K562 (cell line): ENCODE measurements at regions not wholly inside any gene's neighbourhood (a gene's known extent, or its start where the extent isn't known, plus 50 kb on each side); places are given as distances from the start of the nearest gene placed in this dataset.

Experiments
- ATAC-seq: fragments of 200-7000 bp; cut with Tn5 transposase; 3 replicates; pipeline ENCODE4 v1.9.1; 2020; ENCODE audit warnings: moderate library complexity
- BruUV-seq: library from RNA; stranded (reverse); fragments of 400-500 nt; replicated peaks from 2 replicates; lab custom pipeline; 2021; lab: Mats Ljungman, UMichigan
- CTCF ChIA-PET: fragments of 300-600 bp; formaldehyde crosslinking; extraction: SDS; loops from one replicate; lab custom pipeline; 2021; ENCODE audit warnings: low intra/inter-chr PET ratio; lab: Yijun Ruan, JAX
- POLR2A ChIA-PET: fragments of 300-600, 350-650 bp; sonication (Branson Sonifier 250); formaldehyde crosslinking; extraction: SDS; loops from one replicate; lab custom pipeline; 2021; ENCODE audit warnings: antibody characterized with exemption, inconsistent platforms; lab: Yijun Ruan, JAX
- DNase-seq, 4 experiments: peaks; one replicate each; pipeline versions ENCODE4 v3.0.0 to v3.0.0-alpha.2; 2011 to 2018; ENCODE audit warnings: low spot score in 3 of 4, mixed read lengths in 3 of 4; ENCODE audit errors: extremely low read depth in 1 of 4
- FAIRE-seq: peaks from 2 replicates; lab custom pipeline; 2011; peaks lifted over from hg19 to GRCh38; lab: Jason Lieb, UNC
- H2AFZ ChIP-seq: 2 replicates; pipeline ENCODE4 v1.6.0; 2011; ENCODE audit warnings: low read depth, low read length, control low read depth, inconsistent platforms
- H3K27ac ChIP-seq: fragments of 200-600 bp; 3 replicates; pipeline ENCODE4 v1.8.0; 2011; ENCODE audit warnings: low read depth, mild to moderate bottlenecking, control low read depth, inconsistent platforms, low read length, moderate library complexity, mixed read lengths; ENCODE audit errors: extremely low read depth
- H3K27me3 ChIP-seq, 2 experiments: fragments of 300-600 bp in 1 of 2; 2 replicates in 1 of 2; 3 replicates in 1 of 2; pipeline versions ENCODE4 v1.6.0 to v1.8.0; 2011; ENCODE audit warnings: inconsistent platforms in 2 of 2, low read length in 2 of 2, mild to moderate bottlenecking in 1 of 2, mixed read lengths in 1 of 2, moderate library complexity in 1 of 2; ENCODE audit not compliant: control insufficient read depth in 2 of 2, insufficient read depth in 2 of 2
- H3K36me3 ChIP-seq: fragments of 300-600 bp; 3 replicates; pipeline ENCODE4 v1.8.0; 2011; ENCODE audit warnings: mild to moderate bottlenecking, low read length, inconsistent platforms; ENCODE audit not compliant: control insufficient read depth, insufficient read depth
- H3K4me1 ChIP-seq, 2 experiments: fragments of 200-600 bp in 1 of 2; replicated peaks in 1 of 2; 2 replicates in 1 of 2; 3 replicates in 1 of 2; pipeline versions ENCODE4 v1.5.1 to v1.8.0; 2011; ENCODE audit warnings: inconsistent platforms in 2 of 2, low read length in 2 of 2, mild to moderate bottlenecking in 1 of 2, mixed read lengths in 1 of 2, moderate library complexity in 1 of 2; ENCODE audit not compliant: control insufficient read depth in 2 of 2, insufficient read depth in 2 of 2
- H3K4me2 ChIP-seq: 2 replicates; pipeline ENCODE4 v1.6.1; 2011; ENCODE audit warnings: low read length, control low read depth, inconsistent platforms, mixed read lengths; ENCODE audit not compliant: insufficient read depth
- H3K4me3 ChIP-seq: fragments of 200-600 bp; sonication (generic), shearing (Covaris generic); 2 replicates; pipeline ENCODE4 v1.5.1; 2016; ENCODE audit warnings: control low read depth, inconsistent platforms
- H3K79me2 ChIP-seq: fragments of 200-600 bp; 3 replicates; pipeline ENCODE4 v1.8.0; 2011; ENCODE audit warnings: low read length, inconsistent platforms; ENCODE audit not compliant: control insufficient read depth, insufficient read depth
- H3K9ac ChIP-seq, 2 experiments: 2 replicates each; pipeline versions ENCODE4 v1.6.0 to v1.6.1; 2011; ENCODE audit warnings: low read depth in 2 of 2, low read length in 2 of 2, control low read depth in 1 of 2, inconsistent platforms in 1 of 2, mild to moderate bottlenecking in 1 of 2, mixed read lengths in 1 of 2; ENCODE audit not compliant: insufficient read depth in 1 of 2
- H3K9me1 ChIP-seq: one replicate; pipeline ENCODE4 v1.6.0; 2011; ENCODE audit warnings: inconsistent platforms, mild to moderate bottlenecking, low read length, moderate library complexity; ENCODE audit not compliant: control insufficient read depth, insufficient read depth
- H3K9me3 ChIP-seq: replicated peaks from 2 replicates; pipeline ENCODE4 v1.5.1; 2011; ENCODE audit warnings: low read depth, low read length, inconsistent platforms; ENCODE audit not compliant: control insufficient read depth, insufficient read depth
- H4K20me1 ChIP-seq: replicated peaks from 2 replicates; pipeline ENCODE4 v1.6.1; 2011; ENCODE audit warnings: low read length, inconsistent platforms, mixed read lengths; ENCODE audit not compliant: control insufficient read depth, insufficient read depth
- ATF7 ChIP-seq: fragments of 450-650 bp; IDR thresholded peaks from 2 replicates; pipeline ENCODE4 v1.7.1; 2014; ENCODE audit warnings: mild to moderate bottlenecking, moderate library complexity
- CBX5 ChIP-seq: IDR thresholded peaks from 2 replicates; pipeline ENCODE4 v1.6.1; 2014; ENCODE audit warnings: low read depth, borderline replicate concordance
- CREB3 ChIP-seq: fragments of 450-650 bp; conservative IDR thresholded peaks from 2 replicates; pipeline ENCODE4 v1.6.1; 2016; ENCODE audit warnings: missing genetic modification characterization, low read depth, mild to moderate bottlenecking, missing compliant biosample characterization, moderate library complexity
- EGR1 ChIP-seq: fragments of 450-650 bp; conservative IDR thresholded peaks from 2 replicates; pipeline ENCODE4 v1.6.1; 2017; ENCODE audit warnings: mild to moderate bottlenecking
- GTF2F1 ChIP-seq: IDR thresholded peaks from 2 replicates; pipeline ENCODE4 v1.6.1; 2011; ENCODE audit warnings: low read depth, low read length, improper control_type of control experiment
- HDAC3 ChIP-seq: fragments of 450-650 bp; IDR thresholded peaks from 2 replicates; pipeline ENCODE4 v1.6.1; 2018; ENCODE audit warnings: borderline replicate concordance, mild to moderate bottlenecking, moderate library complexity; ENCODE audit not compliant: partially characterized antibody
- KAT7 ChIP-seq: sonication (generic); formaldehyde crosslinking; IDR thresholded peaks from 2 replicates; pipeline ENCODE4 v1.8.0; 2022; ENCODE audit warnings: missing genetic modification reagents, mild to moderate bottlenecking, borderline replicate concordance
- MLLT1 ChIP-seq, 2 experiments: fragments of 450-650 bp; IDR thresholded peaks; 2 replicates each; pipeline ENCODE4 v1.6.1; 2016
- NELFE ChIP-seq: IDR thresholded peaks from 2 replicates; pipeline ENCODE4 v1.6.1; 2011; ENCODE audit warnings: mild to moderate bottlenecking; ENCODE audit not compliant: insufficient read depth, insufficient read length
- ZBTB17 ChIP-seq: fragments of 450-650 bp; formaldehyde crosslinking; IDR thresholded peaks from 2 replicates; pipeline ENCODE4 v1.4.0; 2020; ENCODE audit warnings: mild to moderate bottlenecking
- ZNF707 ChIP-seq: fragments of 250-450 bp; sonication (Bioruptor Pico); conservative IDR thresholded peaks from 2 replicates; pipeline ENCODE4 v1.8.0; 2022; ENCODE audit warnings: inconsistent platforms, mild to moderate bottlenecking, moderate library complexity
- WGBS: fragments of 100-300 bp; shearing (Covaris generic); methylation state at CpG from one replicate; pipeline ENCODE4 v1.1.6; 2016; ENCODE audit warnings: low coverage, mixed read lengths; ENCODE audit not compliant: insufficient coverage; ENCODE audit errors: missing lambda C conversion rate; 5-methylcytosine and 5-hydroxymethylcytosine counted together
- in situ Hi-C: fragments of 300-500 bp; cut with MboI; formaldehyde crosslinking; loops from 4 replicates; pipeline ENCODE4 v1.15.0; 2018; ENCODE audit warnings: inconsistent platforms, mixed read lengths
- intact Hi-C: fragments of 100-400 bp; cut with micrococcal nuclease; formaldehyde crosslinking; loops from 2 replicates; pipeline ENCODE4 v1.14.2; 2022
- TF ChIP-seq, protein P1 (sequence below): fragments of 450-650 bp; IDR thresholded peaks from 2 replicates; pipeline ENCODE4 v1.6.1; 2017; ENCODE audit warnings: antibody characterized with exemption, mild to moderate bottlenecking

GRCh38 chr3:4067893-4068292 lies 235.3 kb upstream of the SETMAR start (continued):
- TF ChIP-seq CREB3 (tag) (no peak), ZNF707 (CRISPR knock-in tag) (no peak), GTF2F1 (no peak)

DNA sequence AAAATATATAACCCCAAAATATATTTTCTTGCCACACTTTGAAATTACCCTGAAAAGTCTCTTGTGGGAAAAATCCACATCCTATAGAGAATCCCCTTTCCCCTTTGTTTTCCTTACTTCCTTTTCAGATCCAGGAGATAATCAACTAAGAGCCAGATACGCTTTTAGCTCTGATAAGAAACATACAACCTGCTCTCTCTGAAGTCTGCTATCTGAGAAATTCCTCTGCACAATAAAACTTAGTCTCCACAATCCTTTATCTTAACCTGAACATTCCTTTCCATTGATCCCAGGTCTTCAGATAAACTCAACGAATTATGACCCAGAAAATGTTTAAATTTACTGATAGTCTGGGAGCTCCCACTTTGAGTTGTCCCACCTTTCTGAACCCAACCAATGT lies 233.4 kb upstream of the SETMAR start:
- ATAC-seq (no peak), DNase-seq (no peak)
- no TSS peak for BruUV-seq
- Histone ChIP-seq H3K4me1 (no peaks in the 10 kb centered on the region; a peak in 1 of 5 replicates), H3K4me2 (no peak overlapping the region), H3K36me3 (no peaks in the 10 kb centered on the region), H3K79me2 (no peaks in the 10 kb centered on the region), H3K9me3 (no peaks in the 10 kb centered on the region), H4K20me1 (no peaks in the 10 kb centered on the region), H3K9ac (no peak overlapping the region), H3K27me3 (no peaks in the 10 kb centered on the region), H3K9me1 (no peaks in the 10 kb centered on the region), H3K4me3 (no peak overlapping the region)
- intact Hi-C loops, result no loop called here
- ChIA-PET CTCF (no interaction called here), POLR2A (interaction anchor here (0.8 kb wide), 1 partner anchor 11 kb away, joined by 3 read pairs; no protein-coding TSS in a partner anchor)
- in situ Hi-C loops, result no loop called here
- WGBS, result 0% methylated on average over 2 of the region's 2 CpGs
- no peak for TF ChIP-seq KAT7 (CRISPR knock-in tag)
- TF ChIP-seq ATF7, result no peak
- no peak for TF ChIP-seq HDAC3
- TF ChIP-seq MLLT1 (IDR thresholded peaks at IDR 0.05), result no peak
- no peak for TF ChIP-seq EGR1
- no peak for TF ChIP-seq NELFE
- no peak for TF ChIP-seq ZBTB17 (CRISPR knock-in tag)
- TF ChIP-seq CBX5, result no peak
- TF ChIP-seq, protein P1, sequence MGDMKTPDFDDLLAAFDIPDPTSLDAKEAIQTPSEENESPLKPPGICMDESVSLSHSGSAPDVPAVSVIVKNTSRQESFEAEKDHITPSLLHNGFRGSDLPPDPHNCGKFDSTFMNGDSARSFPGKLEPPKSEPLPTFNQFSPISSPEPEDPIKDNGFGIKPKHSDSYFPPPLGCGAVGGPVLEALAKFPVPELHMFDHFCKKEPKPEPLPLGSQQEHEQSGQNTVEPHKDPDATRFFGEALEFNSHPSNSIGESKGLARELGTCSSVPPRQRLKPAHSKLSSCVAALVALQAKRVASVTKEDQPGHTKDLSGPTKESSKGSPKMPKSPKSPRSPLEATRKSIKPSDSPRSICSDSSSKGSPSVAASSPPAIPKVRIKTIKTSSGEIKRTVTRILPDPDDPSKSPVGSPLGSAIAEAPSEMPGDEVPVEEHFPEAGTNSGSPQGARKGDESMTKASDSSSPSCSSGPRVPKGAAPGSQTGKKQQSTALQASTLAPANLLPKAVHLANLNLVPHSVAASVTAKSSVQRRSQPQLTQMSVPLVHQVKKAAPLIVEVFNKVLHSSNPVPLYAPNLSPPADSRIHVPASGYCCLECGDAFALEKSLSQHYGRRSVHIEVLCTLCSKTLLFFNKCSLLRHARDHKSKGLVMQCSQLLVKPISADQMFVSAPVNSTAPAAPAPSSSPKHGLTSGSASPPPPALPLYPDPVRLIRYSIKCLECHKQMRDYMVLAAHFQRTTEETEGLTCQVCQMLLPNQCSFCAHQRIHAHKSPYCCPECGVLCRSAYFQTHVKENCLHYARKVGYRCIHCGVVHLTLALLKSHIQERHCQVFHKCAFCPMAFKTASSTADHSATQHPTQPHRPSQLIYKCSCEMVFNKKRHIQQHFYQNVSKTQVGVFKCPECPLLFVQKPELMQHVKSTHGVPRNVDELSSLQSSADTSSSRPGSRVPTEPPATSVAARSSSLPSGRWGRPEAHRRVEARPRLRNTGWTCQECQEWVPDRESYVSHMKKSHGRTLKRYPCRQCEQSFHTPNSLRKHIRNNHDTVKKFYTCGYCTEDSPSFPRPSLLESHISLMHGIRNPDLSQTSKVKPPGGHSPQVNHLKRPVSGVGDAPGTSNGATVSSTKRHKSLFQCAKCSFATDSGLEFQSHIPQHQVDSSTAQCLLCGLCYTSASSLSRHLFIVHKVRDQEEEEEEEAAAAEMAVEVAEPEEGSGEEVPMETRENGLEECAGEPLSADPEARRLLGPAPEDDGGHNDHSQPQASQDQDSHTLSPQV, result no peak
- TF ChIP-seq, all 486 proteins: peak for 0
- Histone ChIP-seq H3K27ac (no peak overlapping the region), H2AFZ (no peak overlapping the region)
- FAIRE-seq, result no peak
